ENCODE measurements at regions not wholly inside any gene's neighbourhood (a gene's known extent, or its start where the extent isn't known, plus 50 kb on each side); places are given as distances from the start of the nearest gene placed in this dataset.

DNA sequence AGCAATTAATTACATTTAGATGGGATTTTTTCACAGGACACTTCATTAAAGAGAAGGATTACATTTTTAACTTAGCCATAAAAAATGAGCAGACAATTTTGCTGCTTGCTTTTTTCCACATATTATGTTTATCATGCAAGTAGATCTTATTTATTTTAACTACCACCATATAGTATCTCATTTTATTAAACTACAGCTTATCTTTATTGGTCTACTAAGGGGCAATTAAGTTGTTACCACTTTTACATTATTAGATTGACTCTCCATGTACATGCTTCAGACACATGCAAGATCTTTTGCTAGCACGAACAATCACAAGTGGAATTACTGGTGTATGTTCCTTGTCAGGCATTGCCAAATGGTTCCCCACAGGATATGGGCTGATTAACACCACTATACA is 99.8 kb upstream of the NFIA start:
- TF ChIP-seq, protein P1, sequence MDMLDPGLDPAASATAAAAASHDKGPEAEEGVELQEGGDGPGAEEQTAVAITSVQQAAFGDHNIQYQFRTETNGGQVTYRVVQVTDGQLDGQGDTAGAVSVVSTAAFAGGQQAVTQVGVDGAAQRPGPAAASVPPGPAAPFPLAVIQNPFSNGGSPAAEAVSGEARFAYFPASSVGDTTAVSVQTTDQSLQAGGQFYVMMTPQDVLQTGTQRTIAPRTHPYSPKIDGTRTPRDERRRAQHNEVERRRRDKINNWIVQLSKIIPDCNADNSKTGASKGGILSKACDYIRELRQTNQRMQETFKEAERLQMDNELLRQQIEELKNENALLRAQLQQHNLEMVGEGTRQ (CRISPR knock-in tag; IDR thresholded peaks at IDR 0.05), result no peak
- TF ChIP-seq TEAD1 (CRISPR knock-in tag; IDR thresholded peaks at IDR 0.05), result no peak
- TF ChIP-seq, protein P2, sequence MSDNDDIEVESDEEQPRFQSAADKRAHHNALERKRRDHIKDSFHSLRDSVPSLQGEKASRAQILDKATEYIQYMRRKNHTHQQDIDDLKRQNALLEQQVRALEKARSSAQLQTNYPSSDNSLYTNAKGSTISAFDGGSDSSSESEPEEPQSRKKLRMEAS (CRISPR knock-in tag; IDR thresholded peaks at IDR 0.05), result no peak
- TF ChIP-seq, protein P3, sequence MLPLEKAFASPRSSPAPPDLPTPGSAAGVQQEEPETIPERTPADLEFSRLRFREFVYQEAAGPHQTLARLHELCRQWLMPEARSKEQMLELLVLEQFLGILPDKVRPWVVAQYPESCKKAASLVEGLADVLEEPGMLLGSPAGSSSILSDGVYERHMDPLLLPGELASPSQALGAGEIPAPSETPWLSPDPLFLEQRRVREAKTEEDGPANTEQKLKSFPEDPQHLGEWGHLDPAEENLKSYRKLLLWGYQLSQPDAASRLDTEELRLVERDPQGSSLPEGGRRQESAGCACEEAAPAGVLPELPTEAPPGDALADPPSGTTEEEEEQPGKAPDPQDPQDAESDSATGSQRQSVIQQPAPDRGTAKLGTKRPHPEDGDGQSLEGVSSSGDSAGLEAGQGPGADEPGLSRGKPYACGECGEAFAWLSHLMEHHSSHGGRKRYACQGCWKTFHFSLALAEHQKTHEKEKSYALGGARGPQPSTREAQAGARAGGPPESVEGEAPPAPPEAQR (CRISPR knock-in tag; IDR thresholded peaks at IDR 0.05), result no peak
- TF ChIP-seq NR2C2 (CRISPR knock-in tag; IDR thresholded peaks at IDR 0.05), result no peak
- TF ChIP-seq, protein P4, sequence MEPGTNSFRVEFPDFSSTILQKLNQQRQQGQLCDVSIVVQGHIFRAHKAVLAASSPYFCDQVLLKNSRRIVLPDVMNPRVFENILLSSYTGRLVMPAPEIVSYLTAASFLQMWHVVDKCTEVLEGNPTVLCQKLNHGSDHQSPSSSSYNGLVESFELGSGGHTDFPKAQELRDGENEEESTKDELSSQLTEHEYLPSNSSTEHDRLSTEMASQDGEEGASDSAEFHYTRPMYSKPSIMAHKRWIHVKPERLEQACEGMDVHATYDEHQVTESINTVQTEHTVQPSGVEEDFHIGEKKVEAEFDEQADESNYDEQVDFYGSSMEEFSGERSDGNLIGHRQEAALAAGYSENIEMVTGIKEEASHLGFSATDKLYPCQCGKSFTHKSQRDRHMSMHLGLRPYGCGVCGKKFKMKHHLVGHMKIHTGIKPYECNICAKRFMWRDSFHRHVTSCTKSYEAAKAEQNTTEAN (CRISPR knock-in tag; IDR thresholded peaks at IDR 0.05), result no peak
- TF ChIP-seq, protein P5, sequence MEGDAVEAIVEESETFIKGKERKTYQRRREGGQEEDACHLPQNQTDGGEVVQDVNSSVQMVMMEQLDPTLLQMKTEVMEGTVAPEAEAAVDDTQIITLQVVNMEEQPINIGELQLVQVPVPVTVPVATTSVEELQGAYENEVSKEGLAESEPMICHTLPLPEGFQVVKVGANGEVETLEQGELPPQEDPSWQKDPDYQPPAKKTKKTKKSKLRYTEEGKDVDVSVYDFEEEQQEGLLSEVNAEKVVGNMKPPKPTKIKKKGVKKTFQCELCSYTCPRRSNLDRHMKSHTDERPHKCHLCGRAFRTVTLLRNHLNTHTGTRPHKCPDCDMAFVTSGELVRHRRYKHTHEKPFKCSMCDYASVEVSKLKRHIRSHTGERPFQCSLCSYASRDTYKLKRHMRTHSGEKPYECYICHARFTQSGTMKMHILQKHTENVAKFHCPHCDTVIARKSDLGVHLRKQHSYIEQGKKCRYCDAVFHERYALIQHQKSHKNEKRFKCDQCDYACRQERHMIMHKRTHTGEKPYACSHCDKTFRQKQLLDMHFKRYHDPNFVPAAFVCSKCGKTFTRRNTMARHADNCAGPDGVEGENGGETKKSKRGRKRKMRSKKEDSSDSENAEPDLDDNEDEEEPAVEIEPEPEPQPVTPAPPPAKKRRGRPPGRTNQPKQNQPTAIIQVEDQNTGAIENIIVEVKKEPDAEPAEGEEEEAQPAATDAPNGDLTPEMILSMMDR (IDR thresholded peaks at IDR 0.05), result no peak
- TF ChIP-seq CREM (CRISPR knock-in tag; IDR thresholded peaks at IDR 0.05), result no peak
- TF ChIP-seq, protein P6, sequence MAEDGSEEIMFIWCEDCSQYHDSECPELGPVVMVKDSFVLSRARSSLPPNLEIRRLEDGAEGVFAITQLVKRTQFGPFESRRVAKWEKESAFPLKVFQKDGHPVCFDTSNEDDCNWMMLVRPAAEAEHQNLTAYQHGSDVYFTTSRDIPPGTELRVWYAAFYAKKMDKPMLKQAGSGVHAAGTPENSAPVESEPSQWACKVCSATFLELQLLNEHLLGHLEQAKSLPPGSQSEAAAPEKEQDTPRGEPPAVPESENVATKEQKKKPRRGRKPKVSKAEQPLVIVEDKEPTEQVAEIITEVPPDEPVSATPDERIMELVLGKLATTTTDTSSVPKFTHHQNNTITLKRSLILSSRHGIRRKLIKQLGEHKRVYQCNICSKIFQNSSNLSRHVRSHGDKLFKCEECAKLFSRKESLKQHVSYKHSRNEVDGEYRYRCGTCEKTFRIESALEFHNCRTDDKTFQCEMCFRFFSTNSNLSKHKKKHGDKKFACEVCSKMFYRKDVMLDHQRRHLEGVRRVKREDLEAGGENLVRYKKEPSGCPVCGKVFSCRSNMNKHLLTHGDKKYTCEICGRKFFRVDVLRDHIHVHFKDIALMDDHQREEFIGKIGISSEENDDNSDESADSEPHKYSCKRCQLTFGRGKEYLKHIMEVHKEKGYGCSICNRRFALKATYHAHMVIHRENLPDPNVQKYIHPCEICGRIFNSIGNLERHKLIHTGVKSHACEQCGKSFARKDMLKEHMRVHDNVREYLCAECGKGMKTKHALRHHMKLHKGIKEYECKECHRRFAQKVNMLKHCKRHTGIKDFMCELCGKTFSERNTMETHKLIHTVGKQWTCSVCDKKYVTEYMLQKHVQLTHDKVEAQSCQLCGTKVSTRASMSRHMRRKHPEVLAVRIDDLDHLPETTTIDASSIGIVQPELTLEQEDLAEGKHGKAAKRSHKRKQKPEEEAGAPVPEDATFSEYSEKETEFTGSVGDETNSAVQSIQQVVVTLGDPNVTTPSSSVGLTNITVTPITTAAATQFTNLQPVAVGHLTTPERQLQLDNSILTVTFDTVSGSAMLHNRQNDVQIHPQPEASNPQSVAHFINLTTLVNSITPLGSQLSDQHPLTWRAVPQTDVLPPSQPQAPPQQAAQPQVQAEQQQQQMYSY (CRISPR knock-in tag; IDR thresholded peaks at IDR 0.05), result no peak
- no peak for TF ChIP-seq NR3C1 (CRISPR knock-in tag; conservative IDR thresholded peaks at IDR 0.05; ENCODE audit: low read depth)
- no peak for TF ChIP-seq ETV6 (CRISPR knock-in tag; IDR thresholded peaks at IDR 0.05)
- no peak for TF ChIP-seq ZNF423 (CRISPR knock-in tag; IDR thresholded peaks at IDR 0.05)
- TF ChIP-seq FOXK1 (CRISPR knock-in tag; IDR thresholded peaks at IDR 0.05), result no peak
